Lower leg skin (tissue), 4 donors: ENCODE measurements at regions not wholly inside any gene's neighbourhood (a gene's known extent, or its start where the extent isn't known, plus 50 kb on each side); places are given as distances from the start of the nearest gene placed in this dataset.

Source experiments
- DNase-seq, 2 donors: peaks; one replicate each; pipeline ENCODE4 v3.0.0-alpha.2; 2019; ENCODE audit warnings: low spot score in 2 of 2
- H3K4me3 ChIP-seq: fragments of 200-600 bp; sonication (generic); 2 replicates; pipeline ENCODE4 v1.5.1; 2017; ENCODE audit warnings: mild to moderate bottlenecking, low read depth; ENCODE audit not compliant: poor library complexity, severe bottlenecking
- CTCF ChIP-seq, 3 donors: fragments of 450-650 bp; IDR thresholded peaks; one replicate each; pipeline ENCODE4 v1.5.1; 2016; ENCODE audit warnings: antibody characterized with exemption in 3 of 3, mild to moderate bottlenecking in 3 of 3, moderate library complexity in 2 of 3
- POLR2A ChIP-seq, 2 donors: fragments of 450-650 bp; IDR thresholded peaks; one replicate each; pipeline ENCODE4 v1.6.1; 2016 to 2017; ENCODE audit warnings: antibody characterized with exemption in 2 of 2, mild to moderate bottlenecking in 1 of 2, moderate library complexity in 1 of 2
- WGBS, 2 donors: methylation state at CpG; one replicate each; pipeline ENCODE4 v1.1.5; 2018; 5-methylcytosine and 5-hydroxymethylcytosine counted together
- intact Hi-C: fragments of 100-400 bp; cut with DNase I; formaldehyde crosslinking; loops from one replicate; pipeline ENCODE4 v1.15.0; 2023; ENCODE audit warnings: low total_unique reads

- intact Hi-C loops: no loop called here
- DNase-seq: no peak
- WGBS, 2 donors: 78 to 82% methylated on average over 3 of the region's 3 CpGs
- TF ChIP-seq POLR2A (IDR thresholded peaks at IDR 0.05) (no peak), CTCF (IDR thresholded peaks at IDR 0.05) (no peak)
- no peak overlapping the region for H3K4me3 ChIP-seq
These were observed 457.3 kb downstream of the LRIG3 start for GRCh38 chr12:58463051-58463450.

GRCh38 chr12:58465418-58465817 is 454.9 kb downstream of the LRIG3 start:
- TF ChIP-seq CTCF (IDR thresholded peaks at IDR 0.05): no peak
- TF ChIP-seq POLR2A (IDR thresholded peaks at IDR 0.05): no peak
- no peak overlapping the region for H3K4me3 ChIP-seq
- WGBS, 2 donors: 67 to 75% methylated on average over 2 of the region's 2 CpGs
- DNase-seq: no peak
- intact Hi-C loops: no loop called here

GRCh38 chr12:58470266-58471010 is 449.9 kb downstream of the LRIG3 start:
- H3K4me3 ChIP-seq: no peak overlapping the region
- WGBS, 2 donors: 53 to 75% methylated on average over 1 of the region's 1 CpG
- DNase-seq: no peak
- intact Hi-C loops: no loop called here
- no peak for TF ChIP-seq POLR2A (IDR thresholded peaks at IDR 0.05)
- TF ChIP-seq CTCF (IDR thresholded peaks at IDR 0.05): no peak

- no peak overlapping the region for H3K4me3 ChIP-seq
- TF ChIP-seq POLR2A (IDR thresholded peaks at IDR 0.05) (no peak), CTCF (IDR thresholded peaks at IDR 0.05) (no peak)
- no peak for DNase-seq
- intact Hi-C loops: no loop called here
These were observed 440.9 kb downstream of the LRIG3 start for GRCh38 chr12:58479401-58479800.

- 38 to 70% methylated on average over 3 of the region's 3 CpGs for WGBS, 2 donors
- intact Hi-C loops: no loop called here
- no peak overlapping the region for H3K4me3 ChIP-seq
- DNase-seq: no peak
- TF ChIP-seq POLR2A (IDR thresholded peaks at IDR 0.05): no peak
- no peak for TF ChIP-seq CTCF (IDR thresholded peaks at IDR 0.05)
These were observed 438.5 kb downstream of the LRIG3 start for GRCh38 chr12:58481811-58482210.

- no peak overlapping the region for H3K4me3 ChIP-seq
- intact Hi-C loops: no loop called here
- no peak for TF ChIP-seq CTCF (IDR thresholded peaks at IDR 0.05)
- no peak for TF ChIP-seq POLR2A (IDR thresholded peaks at IDR 0.05)
- 6 to 23% methylated on average over 1 of the region's 1 CpG for WGBS, 2 donors
- no peak for DNase-seq
These were observed 433.0 kb downstream of the LRIG3 start for GRCh38 chr12:58487255-58487654.
